ENCODE measurements at regions not wholly inside any gene's neighbourhood (a gene's known extent, or its start where the extent isn't known, plus 50 kb on each side); places are given as distances from the start of the nearest gene placed in this dataset.

DNA sequence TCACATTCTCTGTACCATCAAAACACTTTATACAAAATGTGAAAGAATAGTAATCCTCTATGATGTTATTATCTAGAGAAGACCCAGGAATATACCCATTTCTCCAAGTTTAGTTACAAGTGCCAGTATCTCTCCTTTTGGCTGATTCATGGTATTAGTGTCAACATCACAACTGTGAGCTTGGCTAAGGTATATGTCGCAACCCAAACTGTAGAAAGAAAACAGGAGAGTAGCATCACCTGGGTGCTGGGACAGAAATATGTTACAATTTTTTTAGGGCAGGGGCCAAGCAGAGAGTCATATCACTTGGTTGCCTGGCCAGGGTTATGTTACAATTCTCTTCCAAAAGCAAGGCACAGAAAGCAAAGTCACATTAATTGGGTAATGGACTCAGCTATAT is 127.2 kb upstream of the ZNF91 start:
- CTCF ChIA-PET, result no interaction called here
- POLR2A ChIA-PET, result no interaction called here
- no TSS peak for BruUV-seq (replicated peaks)
- H3K36me3 ChIP-seq (ENCODE audit: control insufficient read depth, insufficient read depth, low read length), result no peaks in the 10 kb centered on the region
- Mint-ChIP-seq H3K36me3 (ENCODE audit: insufficient read depth, unreplicated experiment) (no peaks in the 10 kb centered on the region), H3K4me1 (ENCODE audit: low read depth, unreplicated experiment) (peaks cover 7% of the 10 kb centered on the region), H3K27me3 (ENCODE audit: insufficient read depth, unreplicated experiment) (no peaks in the 10 kb centered on the region), H3K4me3 (ENCODE audit: unreplicated experiment) (no peak overlapping the region), H3K9me3 (ENCODE audit: unreplicated experiment) (peaks cover 26% of the 10 kb centered on the region), H3K27ac (ENCODE audit: unreplicated experiment) (no peak overlapping the region)
- H3K4me1 ChIP-seq, result peaks cover 5% of the 10 kb centered on the region; the same call in 1 of the 2 replicates
- peaks cover 3% of the 10 kb centered on the region; the same call in 1 of the 2 replicates for H3K9me3 ChIP-seq
- H3K27me3 ChIP-seq (replicated peaks; ENCODE audit: control insufficient read depth, insufficient read depth, low read length), result no peaks in the 10 kb centered on the region
- no peak for DNase-seq
- TF ChIP-seq, protein P1, sequence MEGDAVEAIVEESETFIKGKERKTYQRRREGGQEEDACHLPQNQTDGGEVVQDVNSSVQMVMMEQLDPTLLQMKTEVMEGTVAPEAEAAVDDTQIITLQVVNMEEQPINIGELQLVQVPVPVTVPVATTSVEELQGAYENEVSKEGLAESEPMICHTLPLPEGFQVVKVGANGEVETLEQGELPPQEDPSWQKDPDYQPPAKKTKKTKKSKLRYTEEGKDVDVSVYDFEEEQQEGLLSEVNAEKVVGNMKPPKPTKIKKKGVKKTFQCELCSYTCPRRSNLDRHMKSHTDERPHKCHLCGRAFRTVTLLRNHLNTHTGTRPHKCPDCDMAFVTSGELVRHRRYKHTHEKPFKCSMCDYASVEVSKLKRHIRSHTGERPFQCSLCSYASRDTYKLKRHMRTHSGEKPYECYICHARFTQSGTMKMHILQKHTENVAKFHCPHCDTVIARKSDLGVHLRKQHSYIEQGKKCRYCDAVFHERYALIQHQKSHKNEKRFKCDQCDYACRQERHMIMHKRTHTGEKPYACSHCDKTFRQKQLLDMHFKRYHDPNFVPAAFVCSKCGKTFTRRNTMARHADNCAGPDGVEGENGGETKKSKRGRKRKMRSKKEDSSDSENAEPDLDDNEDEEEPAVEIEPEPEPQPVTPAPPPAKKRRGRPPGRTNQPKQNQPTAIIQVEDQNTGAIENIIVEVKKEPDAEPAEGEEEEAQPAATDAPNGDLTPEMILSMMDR (IDR thresholded peaks at IDR 0.05; ENCODE audit: insufficient read depth in 1 of 2, low read depth in 1 of 2, low read length in 1 of 2, severe bottlenecking in 1 of 2, unreplicated experiment in 1 of 2), result no peak
- no peak overlapping the region for H3K4me3 ChIP-seq (ENCODE audit: low read depth, low read length)
- intact Hi-C loops (cut with micrococcal nuclease; ENCODE audit: unreplicated experiment), result no loop called here

DNA sequence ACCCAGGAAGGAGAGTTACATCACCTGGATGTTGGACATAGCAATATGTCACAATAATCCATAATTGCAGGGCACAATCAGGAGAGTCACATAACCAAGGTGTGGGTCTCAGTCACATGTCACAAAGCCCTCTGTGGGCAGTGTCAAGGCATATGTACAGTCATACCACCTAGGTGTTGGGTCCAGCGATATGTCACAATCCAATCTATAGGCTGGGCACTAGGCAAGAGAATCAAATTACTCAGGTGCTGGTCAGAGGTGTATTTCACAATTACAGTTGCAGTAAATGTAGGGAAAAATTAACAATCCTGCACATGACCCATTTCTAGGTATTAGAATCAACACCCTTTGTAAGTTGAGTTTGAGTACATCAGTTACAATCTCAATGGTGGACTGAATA is 126.2 kb upstream of the ZNF91 start:
- peaks cover 3% of the 10 kb centered on the region; the same call in 1 of the 2 replicates for H3K9me3 ChIP-seq
- H3K27me3 Mint-ChIP-seq (ENCODE audit: insufficient read depth, unreplicated experiment), result no peaks in the 10 kb centered on the region
- no TSS peak for BruUV-seq (replicated peaks)
- DNase-seq, result no peak
- H3K9me3 Mint-ChIP-seq (ENCODE audit: unreplicated experiment), result peaks cover 29% of the 10 kb centered on the region
- H3K4me3 ChIP-seq (ENCODE audit: low read depth, low read length), result no peak overlapping the region
- no peak overlapping the region for H3K4me3 Mint-ChIP-seq (ENCODE audit: unreplicated experiment)
- POLR2A ChIA-PET, result no interaction called here
- H3K27ac Mint-ChIP-seq (ENCODE audit: unreplicated experiment), result no peak overlapping the region
- no peaks in the 10 kb centered on the region for H3K36me3 ChIP-seq (ENCODE audit: control insufficient read depth, insufficient read depth, low read length)
- CTCF ChIA-PET, result no interaction called here
- TF ChIP-seq, protein P1 (IDR thresholded peaks at IDR 0.05; ENCODE audit: insufficient read depth in 1 of 2, low read depth in 1 of 2, low read length in 1 of 2, severe bottlenecking in 1 of 2, unreplicated experiment in 1 of 2), result no peak
- no peaks in the 10 kb centered on the region for H3K36me3 Mint-ChIP-seq (ENCODE audit: insufficient read depth, unreplicated experiment)
- H3K4me1 Mint-ChIP-seq (ENCODE audit: low read depth, unreplicated experiment), result peaks cover 7% of the 10 kb centered on the region
- peaks cover 5% of the 10 kb centered on the region; the same call in 1 of the 2 replicates for H3K4me1 ChIP-seq
- no peaks in the 10 kb centered on the region for H3K27me3 ChIP-seq (replicated peaks; ENCODE audit: control insufficient read depth, insufficient read depth, low read length)
- intact Hi-C loops (cut with micrococcal nuclease; ENCODE audit: unreplicated experiment), result no loop called here

DNA sequence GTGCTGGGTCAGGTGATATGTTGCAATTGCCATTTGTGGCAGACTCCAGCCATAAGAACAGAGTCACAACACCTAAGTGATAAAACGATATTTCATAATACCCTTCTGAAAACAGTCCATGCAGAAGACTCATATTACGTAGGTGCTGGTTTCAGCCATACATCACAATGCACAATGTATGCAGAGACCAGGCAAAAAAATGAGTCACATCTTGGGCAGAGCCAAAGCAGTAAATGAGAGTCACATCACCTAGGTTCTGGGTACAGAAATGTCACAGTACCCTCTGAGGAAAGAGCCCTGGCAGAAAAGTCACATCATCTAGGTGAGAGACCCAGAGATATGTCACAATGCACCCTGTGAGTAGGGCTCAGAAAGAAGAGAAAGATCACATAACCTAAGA is 125.2 kb upstream of the ZNF91 start:
- Histone ChIP-seq H3K4me1 (peaks cover 5% of the 10 kb centered on the region; the same call in 1 of the 2 replicates), H3K27me3 (replicated peaks; ENCODE audit: control insufficient read depth, insufficient read depth, low read length) (no peaks in the 10 kb centered on the region), H3K4me3 (ENCODE audit: low read depth, low read length) (no peak overlapping the region), H3K9me3 (peaks cover 3% of the 10 kb centered on the region; the same call in 1 of the 2 replicates), H3K36me3 (ENCODE audit: control insufficient read depth, insufficient read depth, low read length) (no peaks in the 10 kb centered on the region)
- H3K27ac Mint-ChIP-seq (ENCODE audit: unreplicated experiment), result no peak overlapping the region
- TF ChIP-seq, protein P1 (IDR thresholded peaks at IDR 0.05; ENCODE audit: insufficient read depth in 1 of 2, low read depth in 1 of 2, low read length in 1 of 2, severe bottlenecking in 1 of 2, unreplicated experiment in 1 of 2), result no peak
- H3K27me3 Mint-ChIP-seq (ENCODE audit: insufficient read depth, unreplicated experiment), result no peaks in the 10 kb centered on the region
- ChIA-PET POLR2A (no interaction called here), CTCF (no interaction called here)
- no TSS peak for BruUV-seq (replicated peaks)
- DNase-seq, result no peak
- peaks cover under 1% of the 10 kb centered on the region for H3K4me1 Mint-ChIP-seq (ENCODE audit: low read depth, unreplicated experiment)
- intact Hi-C loops (cut with micrococcal nuclease; ENCODE audit: unreplicated experiment), result no loop called here
- H3K36me3 Mint-ChIP-seq (ENCODE audit: insufficient read depth, unreplicated experiment), result no peaks in the 10 kb centered on the region
- no peak overlapping the region for H3K4me3 Mint-ChIP-seq (ENCODE audit: unreplicated experiment)
- peaks cover 21% of the 10 kb centered on the region for H3K9me3 Mint-ChIP-seq (ENCODE audit: unreplicated experiment)

All from Caco-2 (cell line).